Activated CD4-positive, alpha-beta memory T cell treated with anti-CD3 and anti-CD28 coated beads, Interleukin-2, amount 10 ng/mL, durations not matched to agents 7 days and 5 days (primary cell): ENCODE measurements at regions not wholly inside any gene's neighbourhood (a gene's known extent, or its start where the extent isn't known, plus 50 kb on each side); places are given as distances from the start of the nearest gene placed in this dataset.
A peak's percentile ranks its signal among the peaks of the same experiment; 100 is the strongest.

ENCODE experiments used
- CTCF ChIA-PET: fragments of 350-600 bp; sonication (Branson Sonifier 250); formaldehyde crosslinking; loops from one replicate; lab custom pipeline; 2021; ENCODE audit warnings: antibody characterized with exemption, inconsistent platforms; lab: Charles Lee
- POLR2A ChIA-PET: fragments of 350-600 bp; sonication (Branson Sonifier 250); formaldehyde crosslinking; loops from one replicate; lab custom pipeline; 2021; ENCODE audit warnings: antibody characterized with exemption; lab: Charles Lee
- DNase-seq: peaks from one replicate; pipeline ENCODE4 v3.0.0-alpha.2; 2020
- H3K27ac Mint-ChIP-seq: one replicate; pipeline ENCODE4 v1.8.0; 2021; ENCODE audit warnings: mild to moderate bottlenecking, mixed read lengths
- H3K27me3 Mint-ChIP-seq: one replicate; pipeline ENCODE4 v1.8.0; 2021; ENCODE audit warnings: mixed read lengths
- H3K36me3 Mint-ChIP-seq: one replicate; pipeline ENCODE4 v1.8.0; 2021; ENCODE audit warnings: low read depth, mixed read lengths
- H3K4me1 Mint-ChIP-seq: one replicate; pipeline ENCODE4 v1.8.0; 2021; ENCODE audit warnings: mixed read lengths
- H3K4me3 Mint-ChIP-seq: one replicate; pipeline ENCODE4 v1.8.0; 2021; ENCODE audit warnings: mild to moderate bottlenecking, mixed read lengths
- H3K9me3 Mint-ChIP-seq: one replicate; pipeline ENCODE4 v1.8.0; 2021; ENCODE audit warnings: mixed read lengths

GRCh38 chr16:79748629-79749028 is 148.1 kb upstream of the MAF start:
- Mint-ChIP-seq H3K4me3 (no peak overlapping the region), H3K27me3 (peaks cover 4% of the 10 kb centered on the region), H3K4me1 (peaks cover 18% of the 10 kb centered on the region), H3K9me3 (peaks cover 4% of the 10 kb centered on the region), H3K27ac (no peak overlapping the region), H3K36me3 (peaks cover 13% of the 10 kb centered on the region)
- CTCF ChIA-PET = interaction anchor here (0.7 kb wide), 1 partner anchor 110 kb away, joined by 3 read pairs; no protein-coding TSS in a partner anchor
- no peak for DNase-seq
- POLR2A ChIA-PET = no interaction called here

DNA sequence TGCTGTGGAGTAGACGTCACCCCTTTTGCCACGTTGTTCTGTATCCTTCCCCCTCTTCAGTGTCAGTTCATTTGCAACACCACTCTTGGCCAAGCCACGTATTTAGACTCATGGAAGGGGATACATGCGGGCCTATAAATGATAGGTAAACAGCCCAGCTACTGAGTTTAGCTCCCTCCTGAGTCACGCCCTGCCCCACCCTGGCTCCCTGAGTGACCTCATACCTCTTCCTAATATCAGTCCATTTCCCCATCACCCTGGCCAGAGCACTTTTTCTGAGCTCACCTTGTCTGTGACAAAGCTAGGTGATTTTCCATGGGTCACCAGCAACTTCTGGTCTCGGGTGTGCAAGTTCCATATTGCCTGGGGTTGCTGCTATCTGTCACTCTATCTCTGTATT is 147.2 kb upstream of the MAF start:
- Mint-ChIP-seq H3K27me3 (peaks cover 4% of the 10 kb centered on the region), H3K36me3 (peaks cover 13% of the 10 kb centered on the region), H3K9me3 (peaks cover 4% of the 10 kb centered on the region), H3K4me1 (peaks cover 18% of the 10 kb centered on the region), H3K4me3 (no peak overlapping the region), H3K27ac (no peak overlapping the region)
- POLR2A ChIA-PET = no interaction called here
- no peak for DNase-seq
- CTCF ChIA-PET = no interaction called here

- peaks cover 4% of the 10 kb centered on the region for H3K9me3 Mint-ChIP-seq
- DNase-seq = no peak
- H3K27ac Mint-ChIP-seq = no peak overlapping the region
- ChIA-PET POLR2A (no interaction called here), CTCF (no interaction called here)
- peaks cover 10% of the 10 kb centered on the region for H3K27me3 Mint-ChIP-seq
- peaks cover 5% of the 10 kb centered on the region for H3K36me3 Mint-ChIP-seq
- no peaks in the 10 kb centered on the region for H3K4me1 Mint-ChIP-seq
- H3K4me3 Mint-ChIP-seq = no peak overlapping the region
These were observed 139.7 kb upstream of the MAF start for GRCh38 chr16:79740252-79740651.

DNA sequence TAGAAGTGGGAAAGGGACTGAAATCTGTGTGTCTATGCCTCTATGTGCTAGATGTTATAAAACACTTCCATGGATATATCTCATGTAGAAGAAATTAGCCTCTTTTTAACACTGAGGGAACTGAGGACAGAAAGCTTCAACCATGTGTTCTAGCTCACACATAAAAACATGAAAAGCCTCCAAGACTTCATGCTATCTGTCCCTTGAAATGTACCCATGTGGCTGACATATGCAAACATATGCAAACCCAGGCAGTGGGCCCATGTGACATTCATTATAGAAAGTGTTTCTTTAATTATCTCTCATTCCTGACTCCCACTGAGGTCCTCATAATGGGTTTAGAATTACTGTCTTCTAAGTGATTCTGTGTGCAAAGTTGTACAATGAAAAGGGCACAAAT is 134.7 kb upstream of the MAF start:
- no peak for DNase-seq
- H3K9me3 Mint-ChIP-seq = peaks cover 3% of the 10 kb centered on the region
- no peak overlapping the region for H3K27ac Mint-ChIP-seq
- CTCF ChIA-PET = no interaction called here
- no peak overlapping the region for H3K4me3 Mint-ChIP-seq
- POLR2A ChIA-PET = no interaction called here
- H3K36me3 Mint-ChIP-seq = peaks cover 10% of the 10 kb centered on the region
- H3K27me3 Mint-ChIP-seq = peaks cover 29% of the 10 kb centered on the region
- H3K4me1 Mint-ChIP-seq = no peaks in the 10 kb centered on the region

- H3K4me3 Mint-ChIP-seq = no peak overlapping the region
- no peak for DNase-seq
- CTCF ChIA-PET = no interaction called here
These were observed 134.2 kb upstream of the MAF start for GRCh38 chr16:79734721-79735120.

GRCh38 chr16:79728923-79729240 is 128.3 kb upstream of the MAF start:
- Mint-ChIP-seq H3K27me3 (peaks cover 19% of the 10 kb centered on the region), H3K36me3 (peaks cover 18% of the 10 kb centered on the region), H3K4me3 (no peak overlapping the region), H3K9me3 (peaks cover 7% of the 10 kb centered on the region), H3K27ac (no peak overlapping the region), H3K4me1 (peaks cover 4% of the 10 kb centered on the region)
- CTCF ChIA-PET = no interaction called here
- POLR2A ChIA-PET = no interaction called here
- no peak for DNase-seq

More at GRCh38 chr16:79734721-79735120, 134.2 kb upstream of the MAF start:
- Mint-ChIP-seq H3K9me3 (peaks cover 4% of the 10 kb centered on the region), H3K27ac (no peak overlapping the region), H3K4me1 (no peaks in the 10 kb centered on the region), H3K27me3 (peaks cover 30% of the 10 kb centered on the region), H3K36me3 (peaks cover 10% of the 10 kb centered on the region)
- POLR2A ChIA-PET = no interaction called here

DNA sequence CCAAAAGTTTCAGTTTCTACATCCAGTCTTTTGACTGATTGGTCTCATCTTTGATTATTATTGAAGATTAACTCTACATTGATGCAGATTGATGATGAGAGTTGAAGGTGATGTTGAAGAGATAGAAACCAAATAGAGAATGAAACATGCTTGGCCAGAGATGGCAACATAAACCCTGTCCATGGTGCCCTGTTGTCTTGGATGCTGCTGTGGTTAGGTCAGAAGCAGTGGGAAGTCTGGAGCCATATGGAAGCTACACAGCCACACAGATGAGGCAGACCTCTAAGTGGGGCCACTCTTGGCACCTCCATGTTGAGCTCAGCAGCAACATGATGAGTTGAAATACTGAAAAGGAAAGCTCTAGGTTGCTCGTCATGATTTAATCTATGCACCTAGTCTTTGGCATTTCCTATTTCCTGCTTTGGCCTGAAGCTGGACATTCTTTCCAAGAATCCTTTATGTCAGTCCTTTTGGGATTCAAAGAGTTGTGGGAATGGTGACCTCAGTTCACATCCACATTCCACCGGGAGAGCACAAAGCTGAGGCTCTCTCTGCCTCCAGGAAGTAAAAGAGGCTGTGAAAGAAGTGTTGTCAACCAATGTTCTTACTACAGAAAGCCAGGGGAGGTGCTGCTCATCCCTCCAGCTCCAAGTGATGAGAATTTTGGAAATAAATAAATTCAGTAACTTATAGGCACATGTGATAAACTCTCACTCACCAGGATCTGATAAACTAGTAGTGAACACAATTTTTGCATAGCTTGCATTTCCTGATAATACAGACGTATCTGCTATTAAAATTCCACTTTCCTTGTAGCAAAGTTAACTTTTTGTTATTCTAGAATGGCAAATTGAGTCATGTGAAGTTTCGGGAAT is 127.7 kb upstream of the MAF start:
- peaks cover 18% of the 10 kb centered on the region for H3K36me3 Mint-ChIP-seq
- no peak overlapping the region for H3K4me3 Mint-ChIP-seq
- DNase-seq = no peak
- POLR2A ChIA-PET = interaction anchor here (1.0 kb wide), 1 partner anchor 126 kb away, joined by 4 read pairs; no protein-coding TSS in a partner anchor
- H3K9me3 Mint-ChIP-seq = peaks cover 8% of the 10 kb centered on the region
- CTCF ChIA-PET = no interaction called here
- no peak overlapping the region for H3K27ac Mint-ChIP-seq
- peaks cover 16% of the 10 kb centered on the region for H3K27me3 Mint-ChIP-seq
- peaks cover 4% of the 10 kb centered on the region for H3K4me1 Mint-ChIP-seq

DNA sequence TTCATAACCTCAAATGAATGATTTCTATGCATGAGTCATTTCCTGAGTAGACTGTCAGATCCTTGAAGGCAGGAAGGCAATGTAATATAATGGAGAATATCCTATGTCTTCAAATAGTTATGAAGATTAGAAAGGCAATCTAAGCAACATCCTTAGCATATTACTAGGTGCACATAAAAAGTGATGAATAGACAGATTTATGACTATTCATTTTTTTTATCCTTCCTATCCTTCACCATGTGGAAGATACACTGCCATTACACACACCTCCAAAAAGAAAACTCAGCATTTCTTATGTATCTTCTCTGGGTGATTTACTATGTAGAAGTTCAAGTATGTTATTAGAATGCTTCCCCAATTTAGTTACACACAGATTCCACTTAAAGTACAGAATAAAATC is 126.4 kb upstream of the MAF start:
- H3K9me3 Mint-ChIP-seq = peaks cover 15% of the 10 kb centered on the region
- ChIA-PET CTCF (no interaction called here), POLR2A (no interaction called here)
- peaks cover 14% of the 10 kb centered on the region for H3K27me3 Mint-ChIP-seq
- H3K27ac Mint-ChIP-seq = no peak overlapping the region
- peaks cover 24% of the 10 kb centered on the region for H3K36me3 Mint-ChIP-seq
- H3K4me1 Mint-ChIP-seq = peaks cover 7% of the 10 kb centered on the region
- DNase-seq = no peak
- H3K4me3 Mint-ChIP-seq = no peak overlapping the region

GRCh38 chr16:79725051-79725450 is 124.5 kb upstream of the MAF start:
- CTCF ChIA-PET = no interaction called here

GRCh38 chr16:79723583-79724168 is 123.1 kb upstream of the MAF start:
- Mint-ChIP-seq H3K9me3 (peaks cover 12% of the 10 kb centered on the region), H3K36me3 (peaks cover 24% of the 10 kb centered on the region), H3K27me3 (no peaks in the 10 kb centered on the region), H3K4me1 (peaks cover 7% of the 10 kb centered on the region), H3K4me3 (no peak overlapping the region), H3K27ac (no peak overlapping the region)
- DNase-seq = no peak
- POLR2A ChIA-PET = interaction anchor here (0.6 to 1.1 kb wide), 2 partner anchors 17 to 122 kb away, joined by 3 to 4 read pairs; no protein-coding TSS in a partner anchor
- CTCF ChIA-PET = no interaction called here

More at GRCh38 chr16:79725051-79725450, 124.5 kb upstream of the MAF start:
- H3K4me1 Mint-ChIP-seq = peaks cover 7% of the 10 kb centered on the region
- H3K9me3 Mint-ChIP-seq = peaks cover 12% of the 10 kb centered on the region
- no peak overlapping the region for H3K27ac Mint-ChIP-seq
- H3K27me3 Mint-ChIP-seq = no peaks in the 10 kb centered on the region
- POLR2A ChIA-PET = no interaction called here
- no peak overlapping the region for H3K4me3 Mint-ChIP-seq
- no peak for DNase-seq
- peaks cover 21% of the 10 kb centered on the region for H3K36me3 Mint-ChIP-seq

- ChIA-PET POLR2A (no interaction called here), CTCF (no interaction called here)
- H3K36me3 Mint-ChIP-seq = peaks cover 23% of the 10 kb centered on the region
- no peak overlapping the region for H3K4me3 Mint-ChIP-seq
- H3K4me1 Mint-ChIP-seq = peaks cover 19% of the 10 kb centered on the region
- no peaks in the 10 kb centered on the region for H3K27me3 Mint-ChIP-seq
- H3K9me3 Mint-ChIP-seq = peaks cover 8% of the 10 kb centered on the region
- no peak for DNase-seq
- no peak overlapping the region for H3K27ac Mint-ChIP-seq
These were observed 120.7 kb upstream of the MAF start for GRCh38 chr16:79721270-79721669.

- CTCF ChIA-PET = no interaction called here
- H3K27ac Mint-ChIP-seq = peak overlapping the region; percentile 76
- DNase-seq = no peak
- H3K36me3 Mint-ChIP-seq = peaks cover 28% of the 10 kb centered on the region
- peaks cover 48% of the 10 kb centered on the region for H3K4me1 Mint-ChIP-seq
- POLR2A ChIA-PET = interaction anchor here (1.0 to 5.8 kb wide), 4 partner anchors 21 to 117 kb away, joined by 3 to 67 read pairs (median 4); partner anchors contain the start of gene MAF
- H3K9me3 Mint-ChIP-seq = peaks cover 9% of the 10 kb centered on the region
- peak overlapping the region; percentile 36 for H3K4me3 Mint-ChIP-seq
- no peaks in the 10 kb centered on the region for H3K27me3 Mint-ChIP-seq
These were observed 117.0 kb upstream of the MAF start for GRCh38 chr16:79717333-79718137.
